SK-N-SH (cell line): ENCODE measurements at regions not wholly inside any gene's neighbourhood (a gene's known extent, or its start where the extent isn't known, plus 50 kb on each side); places are given as distances from the start of the nearest gene placed in this dataset.

ENCODE experiments used
- CTCF ChIA-PET: fragments of 300-600, 350-600 bp; formaldehyde crosslinking; extraction: SDS; loops from one replicate; lab custom pipeline; 2021; lab: Yijun Ruan, JAX
- POLR2A ChIA-PET: fragments of 350-600 bp; sonication (Branson Sonifier 250); formaldehyde crosslinking; extraction: SDS; loops from one replicate; lab custom pipeline; 2020; ENCODE audit warnings: antibody characterized with exemption, inconsistent platforms; lab: Yijun Ruan, JAX
- DNase-seq: peaks from one replicate; pipeline ENCODE4 v3.0.0; 2012
- H2AFZ ChIP-seq: fragments of 200-600 bp; sonication (generic); 2 replicates; pipeline ENCODE4 v1.8.1; 2016; ENCODE audit warnings: antibody characterized with exemption, mild to moderate bottlenecking, low read depth
- H3F3A ChIP-seq: fragments of 200-600 bp; sonication (generic); replicated peaks from 2 replicates; pipeline ENCODE3; 2016; ENCODE audit warnings: antibody characterized with exemption, mild to moderate bottlenecking; ENCODE audit not compliant: insufficient read depth
- H3K27ac ChIP-seq, 2 experiments: fragments of 200-500 bp in 1 of 2; fragments of 200-600 bp in 1 of 2; sonication (Bioruptor generic) in 1 of 2; sonication (generic), shearing (Covaris generic) in 1 of 2; 2 replicates each; pipeline versions ENCODE4 v1.5.1 to v1.6.1; 2014 to 2016; ENCODE audit warnings: low read depth in 2 of 2, inconsistent platforms in 1 of 2, low read length in 1 of 2, mild to moderate bottlenecking in 1 of 2, mixed read lengths in 1 of 2
- H3K27me3 ChIP-seq: fragments of 200-600 bp; sonication (generic), shearing (Covaris generic); 2 replicates; pipeline ENCODE4 v1.6.1; 2016; ENCODE audit warnings: mixed run types; ENCODE audit not compliant: insufficient read depth
- H3K36me3 ChIP-seq, 2 experiments: fragments of 200-500 bp in 1 of 2; fragments of 200-600 bp in 1 of 2; sonication (Bioruptor generic) in 1 of 2; sonication (generic) in 1 of 2; replicated peaks in 1 of 2; 2 replicates each; pipeline versions ENCODE3 to v1.5.1; 2014 to 2016; ENCODE audit warnings: low read length in 1 of 2, mild to moderate bottlenecking in 1 of 2; ENCODE audit not compliant: insufficient read depth in 2 of 2, control insufficient read depth in 1 of 2
- H3K4me1 ChIP-seq, 2 experiments: fragments of 200-500 bp in 1 of 2; fragments of 200-600 bp in 1 of 2; sonication (Bioruptor generic) in 1 of 2; sonication (generic), shearing (Covaris generic) in 1 of 2; 2 replicates each; pipeline versions ENCODE4 v1.5.1 to v1.6.1; 2014 to 2016; ENCODE audit warnings: low read depth in 1 of 2, low read length in 1 of 2, mixed run types in 1 of 2; ENCODE audit not compliant: insufficient read depth in 2 of 2, control insufficient read depth in 1 of 2
- H3K4me2 ChIP-seq: fragments of 200-600 bp; sonication (generic), shearing (Covaris generic); 2 replicates; pipeline ENCODE4 v1.6.1; 2017; ENCODE audit warnings: mixed run types
- H3K4me3 ChIP-seq, 2 experiments: fragments of 200-500 bp in 1 of 2; fragments of 200-600 bp in 1 of 2; sonication (Bioruptor generic) in 1 of 2; sonication (generic), shearing (Covaris generic) in 1 of 2; 2 replicates each; pipeline versions ENCODE4 v1.5.1 to v1.8.1; 2014 to 2016; ENCODE audit warnings: low read depth in 2 of 2, inconsistent platforms in 1 of 2, low read length in 1 of 2, mild to moderate bottlenecking in 1 of 2, mixed read lengths in 1 of 2, moderate library complexity in 1 of 2
- H3K79me2 ChIP-seq: fragments of 200-600 bp; sonication (generic); 2 replicates; pipeline ENCODE4 v1.8.1; 2017; ENCODE audit warnings: mild to moderate bottlenecking; ENCODE audit not compliant: insufficient read depth
- H3K9ac ChIP-seq: fragments of 200-600 bp; sonication (generic); 2 replicates; pipeline ENCODE4 v1.6.1; 2017; ENCODE audit warnings: mixed run types
- H3K9me2 ChIP-seq: fragments of 200-600 bp; sonication (generic); 2 replicates; pipeline ENCODE4 v1.6.1; 2017; ENCODE audit warnings: mixed run types
- H3K9me3 ChIP-seq: fragments of 200-600 bp; sonication (generic); 2 replicates; pipeline ENCODE4 v1.6.1; 2017; ENCODE audit warnings: mixed run types, mild to moderate bottlenecking, moderate library complexity
- H4K20me1 ChIP-seq: fragments of 200-600 bp; sonication (generic); 2 replicates; pipeline ENCODE4 v1.6.1; 2017; ENCODE audit warnings: mild to moderate bottlenecking, mixed run types; ENCODE audit not compliant: insufficient read depth
- CHD2 ChIP-seq: fragments of 150-350 bp; IDR thresholded peaks from 2 replicates; pipeline ENCODE4 v1.6.1; 2018; ENCODE audit warnings: low read length; ENCODE audit not compliant: partially characterized antibody
- EZH2phosphoT487 ChIP-seq: fragments of 200-600 bp; sonication (generic); IDR thresholded peaks from 2 replicates; pipeline ENCODE4 v1.6.1; 2017; ENCODE audit warnings: low read depth, mixed run types, mild to moderate bottlenecking, antibody characterized with exemption, moderate library complexity, borderline replicate concordance
- FOSL2 ChIP-seq: IDR thresholded peaks from 2 replicates; pipeline ENCODE4 v1.4.0; 2012; ENCODE audit warnings: low read depth, mild to moderate bottlenecking, moderate library complexity, borderline replicate concordance
- GATA2 ChIP-seq: sonication (generic); formaldehyde crosslinking; IDR thresholded peaks from 2 replicates; pipeline ENCODE4 v1.5.0; 2020; ENCODE audit warnings: mild to moderate bottlenecking, missing genetic modification reagents
- IRF3 ChIP-seq: fragments of 150-350 bp; IDR thresholded peaks from 2 replicates; pipeline ENCODE4 v1.6.1; 2016; ENCODE audit warnings: mild to moderate bottlenecking, low read depth, low read length
- JUND ChIP-seq: IDR thresholded peaks from 2 replicates; pipeline ENCODE4 v1.4.0; 2012
- MAX ChIP-seq: IDR thresholded peaks from 2 replicates; pipeline ENCODE4 v1.4.0; 2012; ENCODE audit warnings: low read depth
- MXI1 ChIP-seq: IDR thresholded peaks from 2 replicates; pipeline ENCODE4 v1.6.1; 2012; ENCODE audit warnings: mild to moderate bottlenecking, low read depth, low read length, improper control_type of control experiment
- NFIC ChIP-seq: IDR thresholded peaks from 2 replicates; pipeline ENCODE4 v1.4.0; 2012; ENCODE audit warnings: borderline replicate concordance
- PBX3 ChIP-seq: IDR thresholded peaks from 2 replicates; pipeline ENCODE4; 2012
- POLR2AphosphoS5 ChIP-seq: IDR thresholded peaks from 2 replicates; pipeline ENCODE4 v1.6.1; 2012; ENCODE audit warnings: low read depth, low read length
- TCF12 ChIP-seq: IDR thresholded peaks from 2 replicates; pipeline ENCODE4 v1.4.0; 2012
- YY1 ChIP-seq: IDR thresholded peaks from 2 replicates; pipeline ENCODE4 v1.4.0; 2012; ENCODE audit warnings: low read depth, mild to moderate bottlenecking
- WGBS: methylation state at CpG from one replicate; pipeline ENCODE4 v1.1.6; 2017; ENCODE audit warnings: low lambda C conversion rate; 5-methylcytosine and 5-hydroxymethylcytosine counted together

- POLR2A ChIA-PET: no interaction called here
- Histone ChIP-seq H3K4me1 (peaks cover 0 to 2% of the 10 kb centered on the region in 2 experiments; a peak in 1 of 4 replicates), H3K79me2 (no peaks in the 10 kb centered on the region), H3K4me2 (no peak overlapping the region), H3K9me2 (no peaks in the 10 kb centered on the region), H3K9me3 (no peaks in the 10 kb centered on the region), H3K9ac (no peak overlapping the region), H3K4me3 (no peak overlapping the region), H3K27me3 (no peaks in the 10 kb centered on the region), H3F3A (no peaks in the 10 kb centered on the region), H3K27ac (no peak overlapping the region), H3K36me3 (no peaks in the 10 kb centered on the region), H4K20me1 (no peaks in the 10 kb centered on the region), H2AFZ (no peak overlapping the region)
- CTCF ChIA-PET: no interaction called here
- DNase-seq: no peak
- 85% methylated on average over 6 of the region's 6 CpGs for WGBS
- no peak for TF ChIP-seq EZH2phosphoT487
- TF ChIP-seq MXI1: no peak
These were observed 283.3 kb downstream of the PTTG2 start for GRCh38 chr4:38243388-38244053.

- no peak for DNase-seq
- CTCF ChIA-PET: no interaction called here
- H2AFZ ChIP-seq: no peak overlapping the region
- no peaks in the 10 kb centered on the region for H3K79me2 ChIP-seq
- H3K4me2 ChIP-seq: no peak overlapping the region
- POLR2A ChIA-PET: no interaction called here
- no peaks in the 10 kb centered on the region for H3F3A ChIP-seq
- no peaks in the 10 kb centered on the region for H3K9me2 ChIP-seq
- 31% methylated on average over 1 of the region's 1 CpG for WGBS
- no peak overlapping the region for H3K4me3 ChIP-seq
- H3K4me1 ChIP-seq: no peaks in the 10 kb centered on the region; a peak in 1 of 4 replicates
- H3K27me3 ChIP-seq: no peaks in the 10 kb centered on the region; the same call in 1 of the 2 replicates
- H3K9ac ChIP-seq: no peak overlapping the region
- no peak overlapping the region for H3K27ac ChIP-seq
- H4K20me1 ChIP-seq: no peaks in the 10 kb centered on the region
- TF ChIP-seq TCF12 (no peak), CHD2 (no peak), EZH2phosphoT487 (no peak), IRF3 (no peak), JUND (no peak), NFIC (no peak), MXI1 (no peak), FOSL2 (no peak), POLR2AphosphoS5 (no peak), GATA2 (CRISPR knock-in tag) (no peak), YY1 (no peak), MAX (no peak), PBX3 (no peak)
- no peaks in the 10 kb centered on the region for H3K36me3 ChIP-seq
- peaks cover 18% of the 10 kb centered on the region for H3K9me3 ChIP-seq
These were observed 294.6 kb downstream of the PTTG2 start for GRCh38 chr4:38254825-38255224.
